ENCODE measurements at regions not wholly inside any gene's neighbourhood (a gene's known extent, or its start where the extent isn't known, plus 50 kb on each side); places are given as distances from the start of the nearest gene placed in this dataset.
"Not testable (repeated sequence)": the region's sequence is repeated elsewhere in the genome, so short reads cannot be mapped to it uniquely, and the experiment has no call there.

DNA sequence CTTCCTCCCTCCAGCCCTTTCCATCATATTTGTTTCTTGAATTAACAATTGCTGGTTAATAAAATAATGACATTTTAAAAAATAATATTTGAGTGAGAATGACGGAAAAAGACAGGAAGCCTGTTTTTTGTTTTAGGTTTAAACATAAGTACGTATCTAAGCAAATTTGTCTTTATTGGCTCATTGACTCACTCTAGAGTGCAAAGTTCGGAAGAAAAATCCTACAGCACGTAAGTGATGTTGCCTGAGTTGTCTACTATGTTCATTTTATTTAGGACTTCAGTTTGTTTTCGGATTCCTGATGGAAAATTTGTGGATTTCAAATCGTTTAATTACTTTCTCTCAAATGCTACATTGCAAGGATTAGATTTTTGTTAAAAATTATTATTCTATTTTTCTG, 1435.7 kb upstream of the ADGRB3 start:
- Mint-ChIP-seq H3K27ac (no peak overlapping the region), H3K9me3 (peaks cover 4 to 6% of the 10 kb centered on the region in 2 donors), H3K4me1 (ENCODE audit: low read depth in 2 of 2) (no peaks in the 10 kb centered on the region), H3K4me3 (no peak overlapping the region), H3K36me3 (ENCODE audit: insufficient read depth) (no peaks in the 10 kb centered on the region), H3K27me3 (no peaks in the 10 kb centered on the region)
- ATAC-seq (replicated peaks) (no peak), DNase-seq (no peak)

DNA sequence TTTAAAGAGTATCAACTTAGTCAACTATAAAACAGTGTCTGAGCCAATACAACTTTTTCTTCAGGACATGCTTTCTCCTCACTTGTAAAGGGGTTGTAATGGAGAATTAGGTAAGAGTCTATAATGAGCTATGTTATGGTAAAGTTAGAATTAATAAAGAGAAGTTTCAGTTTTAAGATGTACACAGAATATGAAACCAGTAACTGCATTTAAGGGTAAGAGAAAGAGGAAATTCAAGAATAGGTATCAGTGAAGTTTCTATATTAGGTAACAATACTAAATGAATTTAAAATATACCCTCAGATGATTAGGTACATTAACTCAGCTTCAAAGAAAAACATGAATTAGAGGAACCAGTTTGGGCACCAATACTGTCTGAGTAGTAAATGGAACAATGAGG, 1444.3 kb upstream of the ADGRB3 start:
- H3K27ac Mint-ChIP-seq: no peak overlapping the region
- H3K27me3 Mint-ChIP-seq: no peaks in the 10 kb centered on the region
- peaks cover 2 to 8% of the 10 kb centered on the region in 2 donors for H3K9me3 Mint-ChIP-seq

DNA sequence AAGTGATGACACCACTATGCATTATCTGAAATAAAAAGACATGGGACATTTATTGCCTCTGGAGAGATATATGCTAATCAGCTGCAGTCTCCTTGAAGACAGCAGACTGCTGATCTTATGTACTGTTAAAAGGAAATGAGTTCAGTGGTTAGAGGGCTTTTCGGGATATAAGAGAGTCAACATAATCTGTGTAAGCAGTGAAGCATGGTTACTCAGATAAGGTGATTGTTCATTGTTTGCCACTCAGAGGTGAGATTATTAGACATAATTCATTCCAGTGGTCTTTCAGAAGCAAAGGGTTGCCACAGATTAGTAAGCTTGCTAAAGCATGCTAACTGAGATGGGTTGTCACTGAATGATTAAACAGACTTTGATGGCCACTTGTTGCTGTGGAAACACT, 1450.7 kb upstream of the ADGRB3 start:
- no peaks in the 10 kb centered on the region for H3K27me3 Mint-ChIP-seq
- ATAC-seq (replicated peaks) (no peak), DNase-seq (no peak)
- H3K4me3 Mint-ChIP-seq: no peak overlapping the region
- H3K36me3 Mint-ChIP-seq (ENCODE audit: insufficient read depth): no peaks in the 10 kb centered on the region
- no peak overlapping the region for H3K27ac Mint-ChIP-seq
- H3K4me1 Mint-ChIP-seq (ENCODE audit: low read depth in 2 of 2): no peaks in the 10 kb centered on the region
- peaks cover 0 to 6% of the 10 kb centered on the region in 2 donors for H3K9me3 Mint-ChIP-seq

More for the DNA sequence above, 1444.3 kb upstream of the ADGRB3 start:
- ATAC-seq (replicated peaks) (no peak), DNase-seq (no peak)
- no peaks in the 10 kb centered on the region for H3K36me3 Mint-ChIP-seq (ENCODE audit: insufficient read depth)
- no peaks in the 10 kb centered on the region for H3K4me1 Mint-ChIP-seq (ENCODE audit: low read depth in 2 of 2)
- H3K4me3 Mint-ChIP-seq: no peak overlapping the region

DNA sequence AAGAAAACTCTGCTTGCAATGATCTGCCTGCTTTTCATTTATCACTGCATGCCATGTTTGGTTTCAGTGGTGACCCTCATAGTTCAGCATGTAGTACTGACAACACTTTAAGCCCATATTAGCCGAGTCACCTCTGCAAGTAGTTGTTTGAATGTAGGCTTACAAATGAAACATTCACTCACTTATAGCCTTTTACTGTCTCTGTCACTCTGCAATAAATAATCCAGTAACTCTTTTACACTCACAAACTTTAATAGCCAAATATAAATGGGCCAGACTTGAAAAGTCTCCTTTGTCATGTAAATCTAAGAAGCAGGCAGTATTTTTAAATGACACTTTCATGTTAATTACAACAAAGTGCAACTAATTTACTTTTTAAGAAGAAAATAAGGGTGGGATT, 1460.0 kb upstream of the ADGRB3 start:
- ATAC-seq (replicated peaks) (no peak), DNase-seq (no peak)
- Mint-ChIP-seq H3K4me1 (ENCODE audit: low read depth in 2 of 2) (no peaks in the 10 kb centered on the region), H3K4me3 (no peak overlapping the region), H3K36me3 (ENCODE audit: insufficient read depth) (no peaks in the 10 kb centered on the region), H3K9me3 (peaks cover 4 to 8% of the 10 kb centered on the region in 2 donors), H3K27ac (no peak overlapping the region), H3K27me3 (no peaks in the 10 kb centered on the region)

DNA sequence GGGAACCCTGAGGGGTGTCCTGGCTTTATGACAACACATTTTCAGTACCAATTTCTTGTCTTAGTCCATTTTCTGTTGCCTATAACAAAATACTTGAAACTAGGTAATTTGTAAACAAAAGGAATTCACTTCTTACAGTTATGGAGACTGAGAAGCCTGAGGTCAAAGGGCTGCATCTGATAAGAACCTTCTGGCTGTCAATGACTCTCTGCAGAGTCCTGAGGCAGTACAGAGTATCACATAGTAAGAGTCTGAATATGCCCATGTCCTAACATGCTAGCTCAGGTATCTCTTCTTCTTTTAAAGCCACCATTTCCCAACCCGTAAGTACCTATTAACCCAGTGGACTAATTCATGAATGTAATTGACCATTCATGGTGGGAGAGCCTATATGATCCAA, 1458.6 kb upstream of the EYS start:
- Mint-ChIP-seq H3K4me3 (no peak overlapping the region), H3K9me3 (peaks cover 6 to 7% of the 10 kb centered on the region in 2 donors), H3K27me3 (no peaks in the 10 kb centered on the region), H3K36me3 (ENCODE audit: insufficient read depth) (no peaks in the 10 kb centered on the region), H3K27ac (no peak overlapping the region), H3K4me1 (ENCODE audit: low read depth in 2 of 2) (no peaks in the 10 kb centered on the region)
- no peak for DNase-seq
- no peak for ATAC-seq (replicated peaks)

DNA sequence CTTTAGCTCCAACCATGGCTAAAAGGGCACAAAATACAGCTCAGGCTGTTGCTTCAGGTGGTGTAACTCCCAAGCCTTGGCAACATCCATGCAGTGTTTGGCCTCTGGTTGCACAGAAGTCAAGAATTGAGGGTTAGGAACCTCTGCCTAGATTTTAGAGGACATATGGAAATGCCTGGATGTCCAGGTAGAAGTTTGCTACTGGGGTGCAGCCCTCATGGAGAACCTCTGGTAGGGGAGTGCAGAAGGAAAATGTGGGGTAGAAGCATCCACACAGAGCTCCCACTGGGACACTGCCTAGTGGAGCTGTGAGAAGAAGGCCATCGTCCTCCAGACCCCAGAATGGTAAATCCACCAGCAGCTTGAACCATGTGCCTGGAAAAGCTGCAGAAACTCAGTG, 1453.8 kb upstream of the EYS start:
- peaks cover 7 to 8% of the 10 kb centered on the region in 2 donors for H3K9me3 Mint-ChIP-seq
- no peaks in the 10 kb centered on the region for H3K36me3 Mint-ChIP-seq (ENCODE audit: insufficient read depth)
- H3K27ac Mint-ChIP-seq: no peak overlapping the region
- no peak overlapping the region for H3K4me3 Mint-ChIP-seq
- no peaks in the 10 kb centered on the region for H3K4me1 Mint-ChIP-seq (ENCODE audit: low read depth in 2 of 2)
- no peak for ATAC-seq (replicated peaks)
- DNase-seq: no peak
- no peaks in the 10 kb centered on the region for H3K27me3 Mint-ChIP-seq

DNA sequence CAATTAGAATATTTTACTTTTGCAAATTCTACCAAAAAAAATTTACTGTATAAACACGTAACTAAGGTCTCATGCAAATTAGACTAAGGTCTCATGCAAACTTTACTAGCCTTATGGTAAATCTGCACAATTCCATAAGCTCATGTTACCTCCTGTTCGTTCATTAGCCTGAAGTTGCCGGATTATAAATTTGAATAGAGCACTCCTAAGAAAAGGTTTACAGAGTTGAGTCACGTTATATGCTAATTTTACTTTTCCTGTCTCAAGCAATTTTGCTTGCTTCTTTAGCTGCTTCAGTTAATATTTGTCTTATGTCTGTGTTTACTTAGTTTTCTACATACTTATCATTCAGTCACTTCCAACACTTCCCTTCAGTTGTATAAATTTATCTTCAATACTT, 1434.0 kb upstream of the EYS start:
- no peaks in the 10 kb centered on the region for H3K36me3 Mint-ChIP-seq (ENCODE audit: insufficient read depth)
- no peak overlapping the region for H3K4me3 Mint-ChIP-seq
- peaks cover 0 to 4% of the 10 kb centered on the region in 2 donors for H3K9me3 Mint-ChIP-seq
- DNase-seq (no peak), ATAC-seq (replicated peaks) (no peak)
- no peaks in the 10 kb centered on the region for H3K27me3 Mint-ChIP-seq
- no peak overlapping the region for H3K27ac Mint-ChIP-seq
- no peaks in the 10 kb centered on the region for H3K4me1 Mint-ChIP-seq (ENCODE audit: low read depth in 2 of 2)

DNA sequence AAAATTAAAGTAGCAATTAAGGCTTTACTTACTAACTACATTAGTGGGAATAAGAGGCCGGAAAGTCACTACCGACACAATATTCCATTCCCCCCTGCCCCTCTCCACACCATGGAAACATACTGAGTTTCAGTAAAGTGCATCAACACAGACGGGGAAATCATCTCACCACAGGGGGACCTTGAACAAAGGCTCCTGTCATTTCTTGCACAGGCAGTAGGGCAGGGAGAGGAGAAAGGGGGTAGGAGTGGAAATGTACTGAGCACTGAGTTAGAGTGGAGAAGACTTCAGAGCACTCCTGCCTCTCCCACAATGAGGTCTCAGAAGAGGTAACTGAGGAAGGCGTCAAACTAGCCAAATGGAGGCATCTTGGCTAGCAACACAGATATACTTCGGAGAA, 1426.9 kb upstream of the EYS start:
- Mint-ChIP-seq H3K27me3 (no peaks in the 10 kb centered on the region), H3K4me3 (no peak overlapping the region), H3K9me3 (peaks cover 0 to 7% of the 10 kb centered on the region in 2 donors), H3K4me1 (ENCODE audit: low read depth in 2 of 2) (no peaks in the 10 kb centered on the region), H3K27ac (no peak overlapping the region), H3K36me3 (ENCODE audit: insufficient read depth) (no peaks in the 10 kb centered on the region)
- DNase-seq (no peak), ATAC-seq (replicated peaks) (no peak)

DNA sequence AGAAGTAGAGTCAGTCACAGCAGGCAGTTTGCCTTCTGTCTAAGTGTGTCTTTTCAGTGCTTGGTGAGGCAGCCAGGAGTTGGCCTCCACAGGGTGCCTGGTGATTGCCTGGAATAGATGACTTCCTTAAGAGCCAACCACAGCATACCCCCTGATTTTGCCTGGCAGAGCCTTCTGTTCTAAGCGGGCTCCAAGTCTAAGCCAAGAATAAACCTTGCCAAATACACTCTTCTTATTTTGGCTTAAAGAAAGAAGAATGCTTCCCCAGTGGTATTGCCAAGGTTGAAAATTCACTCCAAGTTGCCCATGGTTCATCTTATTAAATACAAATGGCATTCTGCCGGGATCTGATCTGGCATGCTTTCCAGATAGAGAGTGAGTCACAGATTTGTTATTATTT, 1424.8 kb upstream of the EYS start:
- no peaks in the 10 kb centered on the region for H3K4me1 Mint-ChIP-seq (ENCODE audit: low read depth in 2 of 2)
- no peaks in the 10 kb centered on the region for H3K36me3 Mint-ChIP-seq (ENCODE audit: insufficient read depth)
- ATAC-seq (replicated peaks) (no peak), DNase-seq (no peak)
- no peak overlapping the region for H3K27ac Mint-ChIP-seq
- no peaks in the 10 kb centered on the region for H3K27me3 Mint-ChIP-seq
- H3K4me3 Mint-ChIP-seq: no peak overlapping the region
- H3K9me3 Mint-ChIP-seq: peaks cover 0 to 7% of the 10 kb centered on the region in 2 donors

DNA sequence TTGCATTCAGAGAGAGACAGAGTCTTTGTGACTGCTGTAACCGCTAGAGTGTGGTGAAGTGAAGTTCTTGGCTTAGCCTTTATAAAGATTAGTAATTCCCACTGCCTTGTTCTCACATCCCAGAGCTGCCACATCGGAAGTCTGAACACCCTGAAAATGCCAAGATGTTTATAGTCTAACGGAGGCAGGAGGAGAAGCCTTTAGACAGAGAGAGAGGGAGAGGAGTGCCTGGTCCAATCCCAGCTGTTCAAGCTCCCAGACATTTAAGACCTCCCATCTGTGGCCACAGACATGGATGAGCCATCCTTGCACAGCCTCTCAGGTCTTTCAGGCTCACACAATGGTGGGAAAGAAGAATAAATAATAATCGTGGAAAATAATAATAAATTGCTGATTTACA, 1422.8 kb upstream of the EYS start:
- Mint-ChIP-seq H3K27ac (no peak overlapping the region), H3K36me3 (ENCODE audit: insufficient read depth) (no peaks in the 10 kb centered on the region), H3K4me1 (ENCODE audit: low read depth in 2 of 2) (no peaks in the 10 kb centered on the region), H3K27me3 (no peaks in the 10 kb centered on the region), H3K4me3 (no peak overlapping the region), H3K9me3 (peaks cover 9 to 10% of the 10 kb centered on the region in 2 donors)
- no peak for ATAC-seq (replicated peaks)
- no peak for DNase-seq

DNA sequence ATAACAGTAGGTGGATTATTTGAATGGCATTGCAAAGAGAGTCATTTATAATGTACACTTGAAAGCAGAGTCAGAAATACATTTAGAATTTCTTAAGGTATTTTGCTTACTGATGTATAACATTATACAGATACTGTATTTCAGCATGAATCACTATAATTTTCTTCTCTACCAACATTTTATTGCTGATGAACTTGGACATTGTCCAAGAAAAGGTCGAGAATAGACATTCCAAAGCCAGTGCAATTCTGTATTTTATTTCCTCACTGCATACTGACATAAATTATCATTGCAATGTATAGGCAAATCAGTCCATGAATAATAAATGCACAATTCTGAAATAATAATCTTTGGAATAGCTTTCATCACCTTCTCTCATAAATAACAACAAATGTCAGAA, 1420.0 kb upstream of the EYS start:
- DNase-seq (no peak), ATAC-seq (replicated peaks) (no peak)
- H3K4me1 Mint-ChIP-seq (ENCODE audit: low read depth in 2 of 2): no peaks in the 10 kb centered on the region
- H3K27me3 Mint-ChIP-seq: no peaks in the 10 kb centered on the region
- H3K9me3 Mint-ChIP-seq: peaks cover 5 to 9% of the 10 kb centered on the region in 2 donors
- H3K27ac Mint-ChIP-seq: no peak overlapping the region
- no peak overlapping the region for H3K4me3 Mint-ChIP-seq
- H3K36me3 Mint-ChIP-seq (ENCODE audit: insufficient read depth): no peaks in the 10 kb centered on the region

DNA sequence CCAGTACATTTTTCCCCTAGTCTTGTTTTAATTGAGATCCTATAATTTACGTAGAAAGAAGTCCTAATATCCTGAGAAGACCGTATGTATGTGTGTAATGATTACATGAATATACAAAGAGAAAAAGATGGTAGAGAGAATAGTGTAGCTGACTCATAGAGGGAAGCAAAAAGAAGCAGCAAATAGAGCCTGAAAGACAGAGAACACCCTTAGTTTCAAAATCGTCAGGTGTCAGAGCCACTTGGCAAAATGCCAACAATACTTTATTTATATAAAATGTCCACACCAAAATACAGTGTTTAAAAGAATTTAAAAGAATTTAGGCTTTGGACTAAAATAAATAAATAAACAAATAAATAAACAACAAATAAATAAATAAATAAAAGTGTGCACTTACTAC, 1414.1 kb upstream of the EYS start:
- no peaks in the 10 kb centered on the region for H3K4me1 Mint-ChIP-seq (ENCODE audit: low read depth in 2 of 2)
- H3K36me3 Mint-ChIP-seq (ENCODE audit: insufficient read depth): peaks cover 2% of the 10 kb centered on the region
- H3K27me3 Mint-ChIP-seq: no peaks in the 10 kb centered on the region
- peaks cover 5 to 9% of the 10 kb centered on the region in 2 donors for H3K9me3 Mint-ChIP-seq
- no peak for DNase-seq
- H3K4me3 Mint-ChIP-seq: no peak overlapping the region
- no peak for ATAC-seq (replicated peaks)
- H3K27ac Mint-ChIP-seq: no peak overlapping the region

DNA sequence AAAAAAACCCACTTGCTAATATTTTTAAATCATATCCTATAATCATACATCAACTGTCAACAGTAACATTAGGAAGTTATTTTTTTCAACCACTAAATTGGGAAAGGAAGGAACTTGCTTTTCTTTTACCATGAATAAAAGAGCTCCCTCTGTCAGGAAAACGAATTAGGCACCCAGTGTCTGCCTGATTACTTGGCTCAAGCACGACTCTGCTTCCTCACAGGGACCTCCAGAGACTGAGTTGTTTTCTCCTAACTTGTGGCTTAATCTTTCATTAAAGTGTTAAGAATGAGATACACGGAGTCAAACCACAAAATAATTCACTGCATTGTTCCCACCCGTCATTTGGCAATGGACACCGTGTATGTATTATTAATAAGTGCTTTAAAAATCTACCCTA, 1405.1 kb upstream of the EYS start:
- Mint-ChIP-seq H3K36me3 (ENCODE audit: insufficient read depth) (no peaks in the 10 kb centered on the region), H3K27me3 (no peaks in the 10 kb centered on the region), H3K27ac (no peak overlapping the region), H3K4me3 (no peak overlapping the region), H3K9me3 (peaks cover 6 to 8% of the 10 kb centered on the region in 2 donors), H3K4me1 (ENCODE audit: low read depth in 2 of 2) (no peaks in the 10 kb centered on the region)
- ATAC-seq (replicated peaks) (no peak), DNase-seq (no peak)

DNA sequence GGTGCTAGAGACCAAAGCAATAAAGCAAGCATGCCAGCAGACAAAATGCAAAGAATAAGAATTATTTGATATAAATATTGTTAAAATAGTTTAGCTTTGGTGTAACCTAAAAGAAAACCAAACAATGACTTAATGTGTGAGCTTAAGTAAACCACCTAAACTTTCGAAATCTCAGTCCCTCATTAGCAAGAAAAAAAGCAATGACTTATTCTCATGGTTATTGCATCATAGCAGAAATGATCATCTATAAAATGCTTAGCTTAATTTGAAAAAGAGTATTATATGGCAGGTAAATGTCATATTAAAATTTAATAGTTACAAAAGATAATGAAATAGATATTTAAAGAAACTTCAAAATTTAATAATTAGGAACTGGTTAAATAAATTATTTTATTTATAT, 1395.7 kb upstream of the EYS start:
- no peak for DNase-seq
- Mint-ChIP-seq H3K4me3 (no peak overlapping the region), H3K27ac (no peak overlapping the region), H3K27me3 (no peaks in the 10 kb centered on the region), H3K36me3 (ENCODE audit: insufficient read depth) (no peaks in the 10 kb centered on the region), H3K4me1 (ENCODE audit: low read depth in 2 of 2) (no peaks in the 10 kb centered on the region), H3K9me3 (peaks cover 6 to 7% of the 10 kb centered on the region in 2 donors)
- ATAC-seq (replicated peaks): no peak

DNA sequence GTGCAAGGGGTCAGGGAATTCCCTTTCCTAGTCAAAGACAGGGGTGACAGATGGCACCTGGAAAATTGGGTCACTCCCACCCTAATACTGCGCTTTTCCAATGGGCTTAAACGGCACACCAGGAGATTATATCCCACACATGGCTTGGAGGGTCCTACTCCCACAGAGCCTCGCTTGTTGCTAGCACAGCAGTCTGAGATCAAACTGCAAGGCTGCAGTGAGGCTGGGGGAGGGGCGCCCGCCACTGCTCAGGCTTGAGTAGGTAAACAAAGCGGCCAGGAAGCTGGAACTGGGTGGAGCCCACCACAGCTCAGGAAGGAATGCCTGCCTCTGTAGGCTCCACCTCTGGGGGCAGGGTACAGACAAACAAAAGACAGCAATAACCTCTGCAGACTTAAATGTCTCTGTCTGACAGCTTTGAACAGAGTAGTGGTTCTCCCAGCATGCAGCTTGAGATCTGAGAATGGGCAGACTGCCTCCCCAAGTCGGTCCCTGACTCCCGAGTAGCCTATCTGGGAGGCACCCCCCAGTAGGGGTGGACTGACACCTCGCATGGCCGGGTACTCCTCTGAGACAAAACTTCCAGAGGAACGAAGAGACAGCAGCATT, 1388.7 kb upstream of the EYS start:
- DNase-seq; H3K27ac Mint-ChIP-seq; H3K27me3 Mint-ChIP-seq; ATAC-seq (replicated peaks); H3K4me3 Mint-ChIP-seq; H3K9me3 Mint-ChIP-seq; H3K36me3 Mint-ChIP-seq (ENCODE audit: insufficient read depth); H3K4me1 Mint-ChIP-seq (ENCODE audit: low read depth in 2 of 2): not testable (repeated sequence)
